RPMI7951 (cell line): ENCODE measurements at regions not wholly inside any gene's neighbourhood (a gene's known extent, or its start where the extent isn't known, plus 50 kb on each side); places are given as distances from the start of the nearest gene placed in this dataset.

Experiments
- DNase-seq: peaks from one replicate; pipeline ENCODE4 v3.0.0-alpha.2; 2012; ENCODE audit warnings: low read depth

- no peak for DNase-seq
These were observed 96.8 kb upstream of the DIO3 start for GRCh38 chr14:101464310-101464983.

DNA sequence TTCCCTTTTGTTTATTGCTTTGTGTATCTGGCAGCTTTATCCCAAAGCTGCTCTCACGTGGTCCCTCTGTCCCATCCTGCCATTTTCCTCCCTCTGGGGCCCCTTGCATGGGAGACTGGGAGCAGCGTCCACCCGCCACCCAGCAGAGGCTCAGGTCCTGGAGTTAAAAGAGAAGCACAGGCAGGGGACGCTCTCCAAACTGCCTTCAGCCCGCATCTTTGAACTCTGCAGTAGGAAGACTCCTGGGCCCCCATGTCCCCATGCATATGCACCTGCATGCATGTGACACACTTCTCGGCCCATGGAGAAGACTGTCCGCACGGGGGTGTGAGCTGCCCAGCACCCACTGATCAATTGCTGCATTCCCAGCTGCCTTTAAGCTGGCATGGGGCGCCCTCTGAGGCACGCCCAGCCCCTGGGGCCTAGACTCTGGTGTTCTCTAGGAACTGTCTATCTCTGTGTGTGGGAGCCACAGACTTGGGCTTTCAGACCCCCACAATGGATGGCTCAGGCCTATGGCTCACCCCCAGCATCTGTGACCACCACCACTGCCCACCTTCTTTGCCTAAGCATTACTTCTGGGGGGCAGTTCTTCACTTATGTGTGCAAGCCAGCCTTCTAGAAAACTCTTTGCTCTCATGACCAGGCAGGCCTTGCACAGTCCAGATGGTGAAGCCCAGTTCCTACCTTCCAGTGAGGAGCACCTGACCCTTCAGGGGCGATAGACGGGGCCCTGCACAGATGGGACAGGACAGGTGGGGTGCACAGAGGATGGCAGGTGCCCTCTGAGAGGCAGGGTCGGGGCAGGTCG is 96.1 kb upstream of the DIO3 start:
- no peak for DNase-seq

- no peak for DNase-seq
These were observed 95.4 kb upstream of the DIO3 start for GRCh38 chr14:101465795-101466448.

- no peak for DNase-seq
These were observed 94.7 kb upstream of the DIO3 start for GRCh38 chr14:101466456-101467180.

- DNase-seq, result no peak
These were observed 93.9 kb upstream of the DIO3 start for GRCh38 chr14:101467181-101467926.

DNA sequence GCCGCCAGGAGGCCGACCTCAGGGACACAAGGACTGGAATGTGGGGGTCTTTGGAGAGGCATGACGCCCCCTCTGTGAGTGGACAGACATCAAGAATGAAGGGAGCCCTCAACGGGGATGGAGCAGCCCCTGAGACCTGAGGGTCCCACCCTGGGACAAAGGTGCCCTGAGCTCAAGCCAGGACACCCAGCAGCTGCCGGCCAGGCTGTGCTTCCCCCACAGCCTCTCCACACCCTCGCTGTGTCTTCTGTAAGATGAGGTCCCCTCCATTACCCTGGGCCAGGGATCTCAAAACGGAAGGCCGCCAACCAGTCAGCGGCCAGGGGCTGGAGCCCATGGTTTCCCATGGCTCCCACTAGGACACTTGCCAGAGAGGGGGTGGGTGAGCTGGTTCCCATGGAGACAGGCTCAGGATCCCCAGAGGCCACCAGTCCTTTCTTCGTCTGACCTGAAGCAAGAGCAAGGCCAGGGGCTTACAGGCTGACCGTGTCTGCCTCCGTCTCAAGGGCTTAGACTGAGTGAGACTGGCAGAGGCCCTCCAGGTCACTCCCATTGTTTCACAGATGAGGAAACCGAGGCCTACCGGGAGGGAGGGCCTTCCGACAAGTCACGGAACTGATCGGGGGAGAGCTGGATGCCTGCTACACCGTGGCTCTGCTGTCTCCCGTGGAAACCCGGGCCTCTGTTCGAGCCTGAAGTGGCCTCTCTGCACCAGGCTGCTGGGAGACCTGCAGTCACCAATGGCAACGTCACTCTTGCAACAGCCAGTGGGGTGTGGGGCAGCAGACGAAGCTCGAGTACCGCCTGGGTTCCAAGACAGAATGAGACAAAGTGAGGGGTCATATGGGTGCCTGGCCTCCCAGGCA is 91.7 kb upstream of the DIO3 start:
- DNase-seq, result no peak

DNA sequence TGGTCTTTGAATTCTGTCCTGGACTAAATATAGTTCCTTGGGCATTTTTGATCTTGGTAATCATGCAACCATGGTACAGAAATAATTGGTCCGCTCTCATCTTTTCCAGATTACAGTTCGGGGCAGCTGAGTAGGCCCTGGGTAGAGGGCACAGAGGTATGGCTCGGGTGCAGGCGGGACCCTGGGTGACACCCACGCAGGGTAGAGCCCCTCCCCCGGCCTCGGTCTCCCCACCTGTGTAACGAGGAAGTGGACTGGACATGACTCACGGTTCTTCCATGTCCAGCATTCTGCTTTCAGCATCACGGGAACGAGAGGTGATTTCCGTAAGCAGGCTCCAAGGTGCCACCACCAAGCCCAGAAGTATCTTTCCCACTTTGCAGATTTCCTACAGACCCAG is 91.0 kb upstream of the DIO3 start:
- DNase-seq, result no peak

DNA sequence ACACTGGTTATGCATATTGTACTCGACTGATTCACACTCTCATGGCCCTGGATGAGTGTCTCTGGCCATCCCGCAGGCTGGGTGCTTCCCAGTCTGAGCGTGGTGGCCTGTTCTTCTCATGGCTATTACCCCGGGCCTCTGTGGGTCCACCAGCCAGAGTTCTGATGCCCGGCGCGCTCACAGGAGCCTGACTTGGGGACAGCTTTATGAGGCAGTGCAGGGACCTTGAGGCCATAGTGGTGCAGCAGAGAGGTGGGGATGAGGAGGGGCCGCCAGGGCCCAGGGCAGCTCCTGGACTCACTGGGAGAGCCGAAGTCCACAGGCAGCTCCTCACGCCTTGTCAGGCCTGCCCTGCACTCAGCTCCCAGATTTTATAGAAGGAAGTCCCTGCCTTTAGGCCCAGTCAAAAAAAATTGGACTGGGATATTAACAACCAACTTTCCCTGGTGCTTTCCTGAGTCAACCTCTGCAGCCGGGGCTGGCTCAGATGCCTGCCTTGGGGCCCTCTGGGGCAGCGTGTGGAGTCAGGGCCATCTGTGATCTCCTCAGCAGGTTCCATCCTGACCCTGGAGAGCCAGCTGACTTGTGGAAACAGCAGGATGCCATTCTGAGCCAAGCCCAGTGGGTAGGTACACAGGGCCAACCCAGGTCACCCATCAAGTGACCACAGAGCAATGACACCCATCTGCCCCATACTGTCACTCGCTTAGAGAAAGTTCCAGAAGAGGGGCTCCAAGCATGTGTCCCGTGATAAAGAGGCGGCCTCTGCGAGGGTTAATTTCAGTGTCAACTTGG is 89.4 kb upstream of the DIO3 start:
- DNase-seq, result no peak

- no peak for DNase-seq
These were observed 88.8 kb upstream of the DIO3 start for GRCh38 chr14:101472518-101472849.

DNA sequence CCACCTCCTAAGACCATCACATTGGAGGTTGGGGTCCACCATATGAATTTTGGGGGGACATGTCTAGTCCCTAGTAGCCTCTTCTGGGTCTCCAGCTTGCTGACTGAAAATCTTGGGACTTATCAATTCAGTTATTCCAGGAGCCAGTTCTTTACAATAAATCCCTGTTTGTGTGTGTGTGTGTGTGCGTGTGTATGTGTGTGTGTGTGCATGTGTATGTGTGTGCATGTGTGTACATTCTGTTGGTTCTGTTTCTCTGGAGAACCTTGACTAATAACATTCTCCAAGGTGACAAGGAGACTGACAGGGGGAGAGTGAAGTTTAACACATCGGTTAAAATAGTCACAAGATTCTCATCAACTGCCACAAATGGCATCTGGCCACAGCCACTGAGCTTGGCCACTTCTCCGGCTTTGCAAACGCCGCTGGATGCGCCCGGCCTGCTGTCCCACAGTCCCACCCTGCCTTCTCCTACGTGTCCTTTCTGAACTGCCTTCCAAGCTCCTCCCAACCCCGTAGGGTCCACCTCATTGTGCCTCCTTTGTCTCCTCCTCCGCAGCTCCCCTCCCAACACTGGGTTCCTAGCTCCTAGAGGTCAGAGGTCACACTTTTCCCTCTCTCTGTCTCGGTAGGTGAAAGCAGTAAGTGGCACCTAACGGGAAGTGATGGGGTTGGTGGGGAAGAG is 88.1 kb upstream of the DIO3 start:
- no peak for DNase-seq

GRCh38 chr14:101473795-101474562 is 87.3 kb upstream of the DIO3 start:
- no peak for DNase-seq

DNA sequence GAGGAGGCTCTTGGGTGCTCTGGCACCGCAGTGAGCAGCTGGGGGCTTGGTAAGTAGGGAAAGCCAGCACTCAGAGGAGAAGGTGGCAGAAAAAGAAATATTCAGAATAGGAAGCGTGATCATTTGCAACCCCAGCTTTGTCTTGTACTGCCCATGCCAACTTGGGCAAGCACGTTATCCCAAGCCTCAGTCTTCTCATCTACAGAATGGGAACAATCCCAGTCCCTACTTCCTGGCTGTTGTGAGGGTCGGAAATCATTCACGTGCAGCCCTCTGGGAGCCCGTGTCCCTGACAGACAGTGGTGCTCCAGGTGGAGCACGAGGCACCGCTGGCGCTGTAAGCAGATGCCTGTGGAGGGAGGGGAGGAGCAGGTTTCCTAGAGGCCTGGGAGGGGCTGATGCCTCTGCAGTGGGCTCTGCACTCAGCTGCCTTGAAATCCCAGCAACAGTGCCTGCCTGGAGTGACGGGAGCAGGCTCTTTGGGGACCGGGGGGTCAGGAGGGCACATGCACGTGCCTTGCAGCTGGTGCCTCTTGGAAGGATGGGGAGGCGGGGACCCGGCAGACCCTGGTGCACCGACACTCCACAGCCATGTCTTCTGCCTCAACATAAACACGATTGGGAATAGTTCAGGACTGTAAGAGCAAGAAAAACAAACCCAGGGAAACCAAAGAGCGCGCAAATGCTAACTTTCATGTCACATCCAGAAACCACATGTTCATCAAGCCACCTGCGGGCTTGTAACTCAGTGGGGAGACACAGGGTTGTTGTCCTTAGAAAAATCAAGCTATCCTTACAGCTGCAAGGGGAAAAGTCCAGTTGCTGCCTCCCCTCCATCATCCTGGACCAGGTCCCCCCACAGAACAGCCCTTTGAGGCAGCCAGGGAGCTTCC is 86.5 kb upstream of the DIO3 start:
- no peak for DNase-seq

DNA sequence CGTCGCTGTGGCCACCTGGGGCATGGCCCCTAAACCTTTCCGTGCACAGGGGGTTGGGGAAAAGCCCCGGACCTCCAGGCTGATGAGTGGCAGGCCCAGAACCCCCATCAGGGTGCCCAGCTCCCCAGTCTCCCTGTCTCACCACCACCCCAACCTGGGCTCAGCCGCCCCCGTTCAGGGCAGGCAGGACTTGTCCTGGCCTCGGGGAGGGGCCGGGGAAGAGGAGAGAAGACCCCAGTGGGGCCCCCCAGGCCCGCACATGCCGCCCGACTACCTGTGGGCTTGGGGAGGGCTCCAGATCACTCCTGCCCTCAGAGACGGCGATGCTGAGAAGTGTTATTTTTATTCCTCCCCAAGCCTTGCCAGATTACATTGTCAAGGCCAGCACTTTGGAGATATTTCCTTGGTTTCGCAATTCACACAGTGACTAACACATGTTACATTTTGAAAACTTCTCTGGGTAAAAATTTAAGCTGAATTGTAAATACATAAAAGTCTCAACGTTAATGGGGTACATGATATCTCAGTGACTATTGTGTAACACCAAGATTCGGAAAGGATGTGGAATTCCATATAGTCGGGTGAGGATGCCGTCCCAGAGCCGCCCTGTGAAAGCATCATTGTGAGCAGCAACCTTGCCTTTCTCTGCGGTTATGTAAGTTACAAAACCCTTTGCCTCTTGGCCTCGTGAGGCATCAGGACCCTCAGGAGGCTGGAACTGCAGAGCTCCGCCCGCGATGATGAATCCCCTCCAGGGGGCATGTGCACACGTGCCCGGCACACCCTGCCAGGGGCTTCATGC is 85.6 kb upstream of the DIO3 start:
- peak; percentile 7 for DNase-seq

DNA sequence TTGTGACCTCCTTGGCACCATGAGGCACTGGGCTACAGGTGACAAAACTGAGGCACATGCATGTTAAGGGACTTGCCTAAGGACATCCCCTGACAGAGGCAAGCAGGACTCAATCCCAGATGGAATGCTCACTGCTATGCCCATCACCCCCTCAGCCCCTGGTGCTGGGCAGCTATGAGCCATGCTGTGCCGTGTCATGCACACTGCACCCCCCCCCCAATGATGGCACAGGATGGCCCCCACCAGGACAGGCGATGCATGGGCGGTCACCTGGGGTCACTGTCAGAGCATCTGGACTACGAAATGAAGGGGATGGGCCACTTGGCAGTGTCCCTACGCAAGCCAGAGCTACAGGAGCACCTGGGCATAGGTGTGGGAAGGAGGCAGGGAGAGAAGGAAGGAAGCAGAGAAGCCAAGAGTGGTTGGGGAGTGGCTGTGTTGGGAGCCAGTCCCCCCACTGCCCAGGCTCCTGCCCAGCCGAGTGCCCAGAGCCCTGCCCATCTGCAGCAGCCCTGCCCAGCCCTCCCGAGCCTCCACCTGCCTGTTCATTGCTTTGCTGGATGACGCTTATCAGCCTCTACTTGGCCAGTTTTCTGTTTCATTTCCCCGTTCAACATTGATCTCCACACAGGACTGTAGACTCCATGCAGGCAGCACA is 84.9 kb upstream of the DIO3 start:
- DNase-seq, result no peak

DNA sequence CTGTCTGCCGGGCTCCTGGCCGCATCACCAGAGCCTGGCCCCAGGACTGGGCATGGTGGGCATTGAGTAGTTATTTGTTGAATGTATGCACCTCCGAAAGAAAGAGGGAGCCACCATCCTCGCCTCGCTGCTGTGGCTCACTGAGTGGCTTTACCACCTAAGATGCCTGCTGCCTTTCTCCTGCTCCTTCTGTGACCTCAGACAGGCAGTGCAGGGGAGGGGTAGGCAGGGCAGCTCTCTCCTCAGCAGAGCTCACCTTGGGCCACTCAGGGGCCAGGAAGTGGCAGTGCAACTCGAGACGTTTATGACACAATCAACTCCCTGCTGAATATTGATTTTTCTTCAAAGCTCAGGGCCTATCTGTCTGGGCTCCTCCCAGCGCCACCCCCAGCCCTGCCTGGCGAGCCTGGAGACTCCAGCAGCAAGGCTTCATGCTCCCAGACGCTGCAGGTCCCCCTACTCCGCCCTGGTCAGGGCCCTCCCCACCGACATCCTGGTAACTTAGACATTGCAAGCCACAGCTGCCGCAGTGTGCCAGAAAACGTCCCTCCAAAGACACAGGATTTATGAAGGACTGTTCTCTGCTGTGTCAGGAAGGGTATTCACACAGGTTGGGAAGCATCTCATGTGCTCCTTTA is 84.3 kb upstream of the DIO3 start:
- DNase-seq, result no peak

- DNase-seq, result no peak
These were observed 83.6 kb upstream of the DIO3 start for GRCh38 chr14:101477648-101478047.
